ES-I3 (cell line): ENCODE measurements at regions not wholly inside any gene's neighbourhood (a gene's known extent, or its start where the extent isn't known, plus 50 kb on each side); places are given as distances from the start of the nearest gene placed in this dataset.

Experiments used
- H3K36me3 ChIP-seq: 2 replicates; pipeline ENCODE4 v1.6.1; 2013; ENCODE audit warnings: mild to moderate bottlenecking, low read length, control low read depth, moderate library complexity; ENCODE audit not compliant: insufficient read depth
- H3K4me1 ChIP-seq: 2 replicates; pipeline ENCODE4 v1.6.1; 2013; ENCODE audit warnings: mild to moderate bottlenecking, control low read depth, low read length; ENCODE audit not compliant: insufficient read depth
- H3K9ac ChIP-seq: 2 replicates; pipeline ENCODE4 v1.6.1; 2013; ENCODE audit warnings: low read depth, mild to moderate bottlenecking, low read length, moderate library complexity
- H3K9me3 ChIP-seq: 2 replicates; pipeline ENCODE4 v1.6.1; 2013; ENCODE audit warnings: mild to moderate bottlenecking, low read length, moderate library complexity; ENCODE audit not compliant: control insufficient read depth, insufficient read depth

DNA sequence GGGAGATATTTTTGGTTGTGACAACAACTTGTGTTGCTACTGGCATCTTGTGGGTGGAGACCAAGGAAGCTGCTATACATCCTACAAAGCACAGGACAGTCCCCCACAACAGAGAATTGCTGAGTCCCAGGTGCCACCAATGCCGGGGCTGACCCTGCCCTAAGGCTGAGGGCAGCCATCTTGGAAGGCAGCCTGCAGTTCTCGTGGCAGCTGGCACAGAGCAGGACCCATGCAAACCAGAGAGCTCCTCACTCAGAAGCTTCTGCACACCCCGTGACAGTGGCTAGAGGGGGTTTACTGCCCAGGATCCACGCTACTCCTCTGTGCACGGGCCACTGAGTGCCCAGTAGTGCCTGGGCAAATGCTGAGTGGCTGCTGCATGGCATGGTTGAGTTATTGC lies 143.4 kb downstream of the CTTN start:
- Histone ChIP-seq H3K9me3 (no peaks in the 10 kb centered on the region), H3K36me3 (peaks cover 2% of the 10 kb centered on the region; the same call in 1 of the 2 replicates)

GRCh38 chr11:70542406-70542805 lies 144.1 kb downstream of the CTTN start:
- Histone ChIP-seq H3K4me1 (peaks cover 29% of the 10 kb centered on the region), H3K36me3 (peaks cover 2% of the 10 kb centered on the region; the same call in 1 of the 2 replicates), H3K9ac (no peak overlapping the region), H3K9me3 (no peaks in the 10 kb centered on the region)

More for the DNA sequence above, 143.4 kb downstream of the CTTN start:
- Histone ChIP-seq H3K4me1 (peaks cover 26% of the 10 kb centered on the region), H3K9ac (no peak overlapping the region)

DNA sequence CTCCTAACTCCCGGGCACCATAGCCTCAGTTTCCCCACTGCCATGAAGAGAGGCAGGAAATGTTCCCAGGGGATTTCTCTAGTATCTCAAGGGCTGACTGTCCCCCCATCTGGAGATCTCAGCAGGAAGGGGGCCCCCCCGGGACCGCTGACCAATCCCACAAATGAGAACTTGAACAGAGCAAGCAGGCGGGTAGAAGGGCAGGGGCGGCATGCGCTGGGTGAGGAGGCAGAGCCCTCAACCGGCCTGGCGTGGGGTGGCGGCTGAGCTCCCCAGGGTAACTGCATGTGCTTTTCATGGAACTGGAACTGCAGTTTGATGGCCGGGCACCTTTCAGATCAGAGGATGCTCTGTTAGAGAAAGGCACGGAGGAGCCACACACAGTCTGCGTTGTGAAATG lies 144.5 kb downstream of the CTTN start:
- Histone ChIP-seq H3K9ac (no peak overlapping the region), H3K4me1 (peaks cover 32% of the 10 kb centered on the region), H3K36me3 (peaks cover 2% of the 10 kb centered on the region; the same call in 1 of the 2 replicates), H3K9me3 (no peaks in the 10 kb centered on the region)

DNA sequence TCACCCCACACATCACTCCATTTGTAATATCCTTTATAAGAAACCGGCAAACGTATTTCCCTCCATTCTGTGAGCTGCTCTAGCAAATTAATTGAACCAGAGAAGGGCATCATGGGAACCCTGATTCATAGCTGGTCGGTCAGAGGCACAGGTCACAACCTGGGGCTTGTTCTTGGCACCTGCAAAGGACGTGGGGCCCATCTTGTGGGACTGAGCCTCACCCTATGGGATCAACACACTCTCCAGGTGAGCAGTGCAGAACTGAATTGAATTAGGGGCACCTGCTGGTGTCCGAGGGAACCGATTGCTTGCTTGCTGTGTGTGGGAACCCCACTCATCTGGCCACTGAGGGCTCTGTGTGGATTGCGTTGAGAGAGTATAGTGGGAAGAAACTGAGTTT lies 145.3 kb downstream of the CTTN start:
- Histone ChIP-seq H3K4me1 (peaks cover 27% of the 10 kb centered on the region), H3K9ac (no peak overlapping the region), H3K36me3 (peaks cover 2% of the 10 kb centered on the region; the same call in 1 of the 2 replicates), H3K9me3 (no peaks in the 10 kb centered on the region)

DNA sequence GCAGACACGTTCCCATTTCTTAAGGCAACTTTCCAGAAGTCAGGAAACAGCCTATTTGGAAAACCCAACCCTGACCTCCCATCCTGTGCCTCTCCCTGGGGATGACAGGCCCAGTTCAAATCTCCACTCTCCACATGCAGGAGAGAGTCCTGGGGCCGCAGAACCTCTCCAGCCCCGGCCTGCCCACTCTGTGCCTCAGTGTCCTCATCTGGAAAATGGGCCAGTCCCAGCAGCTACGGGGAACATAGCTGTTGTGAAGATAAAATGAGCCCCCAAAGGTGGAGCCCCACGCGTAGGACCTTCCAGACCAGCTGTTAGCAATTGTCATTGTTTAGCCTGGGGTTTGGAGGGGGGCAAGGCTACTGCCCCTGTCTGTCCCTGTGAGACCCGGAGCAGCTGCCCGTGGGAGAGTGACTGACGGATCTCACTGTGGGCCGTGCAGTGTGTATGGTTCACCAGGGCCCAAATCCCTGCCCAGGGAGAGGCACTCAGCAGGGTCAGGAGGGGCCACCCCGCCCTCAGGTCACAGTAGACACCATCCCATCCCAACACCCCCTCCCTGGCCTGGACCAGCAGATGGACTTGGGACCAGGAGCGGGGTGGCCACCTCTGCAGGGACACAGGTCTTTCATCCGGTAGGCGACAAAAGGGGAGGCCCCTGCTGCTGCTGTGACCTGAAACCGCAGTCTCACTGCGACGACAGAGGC lies 145.9 kb downstream of the CTTN start:
- H3K9ac ChIP-seq, result no peak overlapping the region
- peaks cover 27% of the 10 kb centered on the region for H3K4me1 ChIP-seq
- H3K9me3 ChIP-seq, result no peaks in the 10 kb centered on the region
- H3K36me3 ChIP-seq, result peaks cover 2% of the 10 kb centered on the region; the same call in 1 of the 2 replicates

- H3K4me1 ChIP-seq, result peaks cover 27% of the 10 kb centered on the region
- no peak overlapping the region; the same call in 1 of the 2 replicates for H3K9ac ChIP-seq
- H3K9me3 ChIP-seq, result no peaks in the 10 kb centered on the region
- H3K36me3 ChIP-seq, result peaks cover 2% of the 10 kb centered on the region; the same call in 1 of the 2 replicates
Observed at GRCh38 chr11:70544774-70545609, 146.7 kb downstream of the CTTN start.

- H3K4me1 ChIP-seq, result peaks cover 27% of the 10 kb centered on the region
- H3K9ac ChIP-seq, result no peak overlapping the region
- H3K9me3 ChIP-seq, result no peaks in the 10 kb centered on the region
- H3K36me3 ChIP-seq, result peaks cover 2% of the 10 kb centered on the region; the same call in 1 of the 2 replicates
Observed at GRCh38 chr11:70545610-70545912, 147.2 kb downstream of the CTTN start.

DNA sequence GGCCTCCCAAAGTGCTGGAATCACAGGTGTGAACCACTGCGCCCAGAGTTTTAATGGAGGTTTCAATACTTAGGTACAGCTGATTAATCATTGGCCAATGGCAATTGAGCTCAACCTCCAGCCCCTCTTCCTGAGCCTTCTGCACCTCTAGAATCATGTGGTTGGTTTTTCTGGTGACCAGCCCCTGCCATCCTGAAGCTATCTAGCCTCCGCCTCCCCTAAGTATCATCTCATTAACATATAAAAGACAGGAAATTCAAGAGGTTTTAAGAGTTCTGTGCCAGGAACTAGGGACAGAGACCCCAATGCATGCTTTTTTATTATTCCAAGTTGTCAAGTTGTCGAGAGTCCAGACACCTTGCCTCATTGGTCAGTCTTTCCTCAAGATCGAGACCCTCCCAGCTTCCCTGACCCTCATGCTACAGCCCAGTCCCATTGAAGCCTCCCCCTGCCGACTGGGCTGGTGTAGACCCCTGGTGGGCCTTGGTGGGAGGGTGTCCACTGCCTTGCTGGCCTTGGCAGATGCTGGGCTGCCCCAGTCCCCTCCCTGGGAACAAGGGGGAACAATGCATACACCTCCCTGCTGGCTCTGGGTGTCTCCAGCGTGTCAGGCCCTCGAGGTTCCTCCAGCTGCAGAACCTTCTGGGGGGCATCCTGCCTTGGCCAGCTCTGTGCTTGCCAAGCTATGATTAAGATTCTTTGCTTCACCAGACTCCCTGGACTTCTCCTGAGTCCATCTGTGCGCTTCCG lies 148.0 kb downstream of the CTTN start:
- Histone ChIP-seq H3K36me3 (peaks cover 2% of the 10 kb centered on the region; the same call in 1 of the 2 replicates), H3K4me1 (peaks cover 29% of the 10 kb centered on the region), H3K9ac (no peak overlapping the region), H3K9me3 (no peaks in the 10 kb centered on the region)

- Histone ChIP-seq H3K36me3 (no peaks in the 10 kb centered on the region), H3K4me1 (peaks cover 36% of the 10 kb centered on the region), H3K9ac (no peak overlapping the region), H3K9me3 (no peaks in the 10 kb centered on the region)
Observed at GRCh38 chr11:70547386-70547785, 149.1 kb downstream of the CTTN start.

DNA sequence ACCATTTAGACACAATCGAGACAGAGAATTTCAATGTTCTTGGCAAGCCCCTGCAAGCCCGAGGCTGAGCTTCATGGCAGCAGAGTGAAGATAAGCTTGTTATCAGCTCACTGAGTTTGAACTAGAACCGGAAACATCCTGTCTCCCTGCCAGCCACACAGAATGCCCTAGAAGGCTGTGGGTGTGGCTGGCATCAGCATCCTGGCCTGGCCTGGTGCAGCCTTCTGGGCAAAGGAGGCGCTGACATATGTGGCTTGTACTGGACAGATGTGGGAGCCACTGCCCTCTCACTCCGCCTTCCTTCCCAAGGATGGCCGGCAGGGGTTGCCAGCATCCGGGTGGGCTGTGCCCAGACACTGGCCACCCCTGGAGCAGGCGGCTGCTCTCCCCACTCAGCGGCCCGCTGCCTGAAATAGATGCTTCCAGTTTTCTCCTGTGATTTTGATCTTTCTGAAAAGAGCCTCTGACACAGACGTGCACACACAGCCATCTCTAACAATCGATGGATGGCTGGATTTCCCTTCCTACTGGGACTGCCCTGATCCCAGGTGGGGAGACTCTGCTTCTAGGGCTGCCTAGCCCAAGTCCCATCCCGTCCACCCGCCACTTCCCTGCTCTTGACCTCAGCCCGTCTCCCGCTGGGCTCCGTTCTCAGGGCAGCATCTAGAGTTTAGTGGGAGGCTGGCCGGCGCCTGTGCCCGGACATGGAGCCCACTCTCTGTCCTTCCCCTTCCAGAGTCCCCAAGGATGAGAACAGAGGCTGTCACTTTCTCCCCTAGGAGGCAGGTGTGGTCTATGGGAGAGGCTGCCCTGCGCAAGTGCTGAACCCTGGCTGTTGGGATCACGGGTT lies 149.7 kb downstream of the CTTN start:
- H3K36me3 ChIP-seq, result no peaks in the 10 kb centered on the region
- H3K4me1 ChIP-seq, result peaks cover 36% of the 10 kb centered on the region
- H3K9me3 ChIP-seq, result no peaks in the 10 kb centered on the region
- no peak overlapping the region for H3K9ac ChIP-seq

GRCh38 chr11:70548976-70549375 lies 150.6 kb downstream of the CTTN start:
- H3K9me3 ChIP-seq, result no peaks in the 10 kb centered on the region
- H3K9ac ChIP-seq, result no peak overlapping the region
- H3K36me3 ChIP-seq, result no peaks in the 10 kb centered on the region
- H3K4me1 ChIP-seq, result peaks cover 36% of the 10 kb centered on the region

DNA sequence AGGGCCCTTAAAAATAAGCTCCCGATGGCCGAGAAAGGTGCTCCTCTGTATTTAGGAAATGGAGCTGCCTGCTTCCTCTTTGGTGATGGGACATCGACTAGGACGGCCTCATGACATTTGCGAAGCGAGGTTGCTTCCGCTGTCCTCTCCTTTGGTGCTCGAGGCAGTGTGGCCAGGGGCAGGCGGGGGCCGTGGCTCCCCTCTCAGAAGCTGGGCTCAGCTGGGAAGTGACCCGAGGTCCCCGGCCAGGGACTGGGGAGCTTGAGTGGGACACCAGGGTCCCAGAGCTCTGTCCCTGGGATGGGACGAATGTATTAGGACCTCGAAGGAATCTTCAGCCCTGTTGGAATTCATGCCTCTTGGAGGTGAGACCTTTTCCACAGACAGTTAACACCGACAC lies 151.1 kb downstream of the CTTN start:
- Histone ChIP-seq H3K9me3 (no peaks in the 10 kb centered on the region), H3K4me1 (peaks cover 36% of the 10 kb centered on the region), H3K9ac (no peak overlapping the region), H3K36me3 (no peaks in the 10 kb centered on the region)

GRCh38 chr11:70549796-70550195 lies 151.5 kb downstream of the CTTN start:
- Histone ChIP-seq H3K9me3 (no peaks in the 10 kb centered on the region), H3K9ac (no peak overlapping the region), H3K36me3 (no peaks in the 10 kb centered on the region), H3K4me1 (peaks cover 33% of the 10 kb centered on the region)
